Transverse colon (tissue), 3 donors: ENCODE measurements at regions not wholly inside any gene's neighbourhood (a gene's known extent, or its start where the extent isn't known, plus 50 kb on each side); places are given as distances from the start of the nearest gene placed in this dataset.

Experiments used
- EP300 ChIP-seq: sonication (generic); formaldehyde crosslinking; IDR thresholded peaks from one replicate; pipeline ENCODE4 v1.6.1; 2017; ENCODE audit warnings: antibody characterized with exemption, low read depth
- TF ChIP-seq, protein P1 (sequence below), 5 experiments: fragments of 200-600 bp in 3 of 5; fragments of 450-650 bp in 2 of 5; sonication (generic) in 3 of 5; IDR thresholded peaks; 1 replicate in 2 of 5; 2 replicates in 3 of 5; pipeline ENCODE4 v1.5.1; 2016 to 2017; ENCODE audit warnings: antibody characterized with exemption in 5 of 5, inconsistent platforms in 3 of 5, mild to moderate bottlenecking in 2 of 5, moderate library complexity in 1 of 5

DNA sequence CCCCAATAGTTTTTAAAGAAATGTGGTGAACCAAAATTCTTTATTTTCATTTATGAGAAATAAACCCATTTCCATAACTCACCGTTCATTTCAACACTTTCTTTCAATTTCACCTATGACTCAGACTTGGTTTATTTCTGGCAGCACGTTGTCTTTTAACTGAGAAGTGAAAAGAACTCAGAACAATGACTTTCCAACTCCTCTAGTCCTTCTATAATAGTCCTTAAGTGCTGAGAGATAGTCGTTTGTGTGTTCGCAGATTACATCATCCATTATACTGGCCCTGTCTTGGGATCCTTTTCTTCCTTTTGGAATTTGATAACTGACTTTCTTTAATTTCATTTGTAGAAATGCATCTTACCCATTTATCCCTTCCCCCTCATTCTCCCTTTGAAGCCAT lies 113.6 kb downstream of the GLUD2 start:
- TF ChIP-seq, protein P1, sequence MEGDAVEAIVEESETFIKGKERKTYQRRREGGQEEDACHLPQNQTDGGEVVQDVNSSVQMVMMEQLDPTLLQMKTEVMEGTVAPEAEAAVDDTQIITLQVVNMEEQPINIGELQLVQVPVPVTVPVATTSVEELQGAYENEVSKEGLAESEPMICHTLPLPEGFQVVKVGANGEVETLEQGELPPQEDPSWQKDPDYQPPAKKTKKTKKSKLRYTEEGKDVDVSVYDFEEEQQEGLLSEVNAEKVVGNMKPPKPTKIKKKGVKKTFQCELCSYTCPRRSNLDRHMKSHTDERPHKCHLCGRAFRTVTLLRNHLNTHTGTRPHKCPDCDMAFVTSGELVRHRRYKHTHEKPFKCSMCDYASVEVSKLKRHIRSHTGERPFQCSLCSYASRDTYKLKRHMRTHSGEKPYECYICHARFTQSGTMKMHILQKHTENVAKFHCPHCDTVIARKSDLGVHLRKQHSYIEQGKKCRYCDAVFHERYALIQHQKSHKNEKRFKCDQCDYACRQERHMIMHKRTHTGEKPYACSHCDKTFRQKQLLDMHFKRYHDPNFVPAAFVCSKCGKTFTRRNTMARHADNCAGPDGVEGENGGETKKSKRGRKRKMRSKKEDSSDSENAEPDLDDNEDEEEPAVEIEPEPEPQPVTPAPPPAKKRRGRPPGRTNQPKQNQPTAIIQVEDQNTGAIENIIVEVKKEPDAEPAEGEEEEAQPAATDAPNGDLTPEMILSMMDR (IDR thresholded peaks at IDR 0.05) = no peak
- TF ChIP-seq EP300 = no peak
